ENCODE measurements at regions not wholly inside any gene's neighbourhood (a gene's known extent, or its start where the extent isn't known, plus 50 kb on each side); places are given as distances from the start of the nearest gene placed in this dataset.

- POLR2A ChIA-PET = no interaction called here
- FAIRE-seq = no peak
- 100% methylated on average over 1 of the region's 1 CpG for WGBS (ENCODE audit: insufficient coverage, insufficient replicate concordance, low lambda C conversion rate, missing lambda C conversion rate)
These were observed 298.3 kb downstream of the PTEN start for GRCh38 chr10:88161756-88162155.

More at GRCh38 chr10:88161756-88162155, 298.3 kb downstream of the PTEN start:
- Histone ChIP-seq H4K20me1 (ENCODE audit: control insufficient read depth, insufficient read depth) (no peaks in the 10 kb centered on the region), H3K4me1 (ENCODE audit: control insufficient read depth, insufficient read depth, low read length) (peaks cover 5% of the 10 kb centered on the region; the same call in 1 of the 2 replicates), H3K4me3 (no peak overlapping the region), H3K9me3 (replicated peaks; ENCODE audit: control insufficient read depth, insufficient read depth, low read length) (no peaks in the 10 kb centered on the region; the same call in 2 of the 3 replicates), H2AFZ (ENCODE audit: control insufficient read depth, low read depth, low read length) (no peak overlapping the region), H3K4me2 (ENCODE audit: control insufficient read depth, insufficient read depth) (no peak overlapping the region), H3K27ac (ENCODE audit: control insufficient read depth, insufficient read depth) (no peak overlapping the region), H3K79me2 (ENCODE audit: control insufficient read depth, insufficient read depth, low read length) (no peaks in the 10 kb centered on the region), H3K27me3 (replicated peaks in 1 of 2; ENCODE audit: control insufficient read depth in 2 of 2, insufficient read depth in 2 of 2, low read length in 1 of 2) (no peaks in the 10 kb centered on the region), H3K36me3 (ENCODE audit: control insufficient read depth in 2 of 2, insufficient read depth in 2 of 2, low read length in 1 of 2) (no peaks in the 10 kb centered on the region), H3K9ac (ENCODE audit: control insufficient read depth, insufficient read depth, low read length) (no peak overlapping the region)
- ATAC-seq (no peak), DNase-seq (ENCODE audit: low read depth, low spot score) (no peak)
- intact Hi-C loops (cut with micrococcal nuclease; ENCODE audit: unreplicated experiment) (no loop called here), in situ Hi-C loops (cut with MboI) (no loop called here)
- ChIA-PET CTCF (interaction anchor here (1.4 kb wide), 1 partner anchor 20 kb away, joined by 3 read pairs; no protein-coding TSS in a partner anchor), SMC1A (ENCODE audit: uncharacterized antibody, unreplicated experiment) (interaction anchor here (0.8 to 1.5 kb wide), 2 partner anchors 22 to 44 kb away, joined by 3 to 4 read pairs; no protein-coding TSS in a partner anchor), RAD21 (ENCODE audit: unreplicated experiment) (no interaction called here)
- TF ChIP-seq TAF1 (IDR thresholded peaks at IDR 0.05; ENCODE audit: borderline replicate concordance, low read depth, low read length) = no peak
- TF ChIP-seq HSF1 (IDR thresholded peaks at IDR 0.05; ENCODE audit: low read depth, low read length) = no peak
- no peak for TF ChIP-seq HDGF (IDR thresholded peaks at IDR 0.05)
- no peak for TF ChIP-seq BCLAF1 (IDR thresholded peaks at IDR 0.05)
- no peak for TF ChIP-seq RFX5 (IDR thresholded peaks at IDR 0.05; ENCODE audit: low read depth, low read length)
- TF ChIP-seq STAT1 (conservative IDR thresholded peaks at IDR 0.05) = no peak
- no peak for TF ChIP-seq MAX (IDR thresholded peaks at IDR 0.05; ENCODE audit: low read depth, low read length)
- TF ChIP-seq CBFB (IDR thresholded peaks at IDR 0.05; ENCODE audit: low read depth) = no peak
- no peak for TF ChIP-seq CREM (IDR thresholded peaks at IDR 0.05; ENCODE audit: low read depth)
- BruUV-seq (replicated peaks) = no TSS peak

Data from GM12878 (cell line).